Astrocyte of the cerebellum (primary cell): ENCODE measurements at regions not wholly inside any gene's neighbourhood (a gene's known extent, or its start where the extent isn't known, plus 50 kb on each side); places are given as distances from the start of the nearest gene placed in this dataset.

Source experiments
- DNase-seq: peaks from one replicate; pipeline ENCODE4 v3.0.0-alpha.2; 2011; ENCODE audit warnings: low read depth
- H3K4me3 ChIP-seq: 2 replicates; pipeline ENCODE4 v1.5.1; 2011; ENCODE audit warnings: mild to moderate bottlenecking, low read depth, low read length, moderate library complexity
- CTCF ChIP-seq: IDR thresholded peaks from 2 replicates; pipeline ENCODE4 v1.5.1; 2012; ENCODE audit warnings: low read length, low read depth, moderate library complexity, mild to moderate bottlenecking; ENCODE audit errors: missing control alignments
- in situ Hi-C: cut with HindIII; loops from 2 replicates; pipeline ENCODE4 v1.10.0; 2017; ENCODE audit warnings: low sequenced_read_pairs

- in situ Hi-C loops, result no loop called here
- DNase-seq, result no peak
- no peak overlapping the region for H3K4me3 ChIP-seq
- TF ChIP-seq CTCF, result no peak
Measured at GRCh38 chr6:168890306-168890980, 363.2 kb downstream of the THBS2 start.

GRCh38 chr6:168888786-168889345 is 364.8 kb downstream of the THBS2 start:
- in situ Hi-C loops, result no loop called here
- no peak for DNase-seq
- H3K4me3 ChIP-seq, result no peak overlapping the region
- TF ChIP-seq CTCF, result no peak

- no peak for TF ChIP-seq CTCF
- in situ Hi-C loops, result no loop called here
- DNase-seq, result no peak
- H3K4me3 ChIP-seq, result no peak overlapping the region
Measured at GRCh38 chr6:168888102-168888501, 365.5 kb downstream of the THBS2 start.

GRCh38 chr6:168887621-168888020 is 366.0 kb downstream of the THBS2 start:
- TF ChIP-seq CTCF, result no peak
- in situ Hi-C loops, result no loop called here
- no peak for DNase-seq
- H3K4me3 ChIP-seq, result no peak overlapping the region

GRCh38 chr6:168886964-168887363 is 366.7 kb downstream of the THBS2 start:
- no peak for TF ChIP-seq CTCF
- no peak for DNase-seq
- in situ Hi-C loops, result no loop called here
- no peak overlapping the region for H3K4me3 ChIP-seq

- in situ Hi-C loops, result no loop called here
- TF ChIP-seq CTCF, result no peak
- DNase-seq, result no peak
- no peak overlapping the region for H3K4me3 ChIP-seq
Measured at GRCh38 chr6:168885751-168886742, 367.6 kb downstream of the THBS2 start.
